DND-41 (cell line): ENCODE measurements at regions not wholly inside any gene's neighbourhood (a gene's known extent, or its start where the extent isn't known, plus 50 kb on each side); places are given as distances from the start of the nearest gene placed in this dataset.

Experiments
- ATAC-seq: fragments of 200-7000 bp; cut with Tn5 transposase; 3 replicates; pipeline ENCODE4 v1.9.1; 2021; ENCODE audit warnings: low read depth; ENCODE audit not compliant: insufficient read depth
- DNase-seq: peaks from one replicate; pipeline ENCODE4 v3.0.0-alpha.2; 2020
- H2AFZ ChIP-seq: 2 replicates; pipeline ENCODE4 v1.6.0; 2012; ENCODE audit warnings: low read depth, low read length
- H3K27ac ChIP-seq: 2 replicates; pipeline ENCODE4 v1.5.1; 2012; ENCODE audit warnings: low read length, inconsistent platforms
- H3K27me3 ChIP-seq: fragments of 200-600 bp; sonication (generic); 2 replicates; pipeline ENCODE4 v1.6.0; 2012; ENCODE audit warnings: low read length, mild to moderate bottlenecking, inconsistent platforms; ENCODE audit not compliant: insufficient read depth, poor library complexity
- H3K36me3 ChIP-seq: 2 replicates; pipeline ENCODE4 v1.5.1; 2012; ENCODE audit warnings: low read length, inconsistent platforms; ENCODE audit not compliant: insufficient read depth
- H3K4me1 ChIP-seq: 2 replicates; pipeline ENCODE4 v1.5.1; 2012; ENCODE audit warnings: mild to moderate bottlenecking, low read length; ENCODE audit not compliant: insufficient read depth
- H3K4me2 ChIP-seq: 2 replicates; pipeline ENCODE4 v1.6.0; 2012; ENCODE audit warnings: mild to moderate bottlenecking, moderate library complexity, low read length, inconsistent platforms; ENCODE audit not compliant: insufficient read depth
- H3K4me3 ChIP-seq, 2 experiments: fragments of 200-600 bp in 1 of 2; shearing (Covaris generic) in 1 of 2; 2 replicates each; pipeline ENCODE4 v1.5.1; 2012 to 2016; ENCODE audit warnings: inconsistent platforms in 2 of 2, low read length in 2 of 2, mild to moderate bottlenecking in 2 of 2, low read depth in 1 of 2, moderate library complexity in 1 of 2
- H3K79me2 ChIP-seq: 2 replicates; pipeline ENCODE4 v1.6.0; 2012; ENCODE audit warnings: low read length, inconsistent platforms; ENCODE audit not compliant: insufficient read depth
- H3K9ac ChIP-seq: 2 replicates; pipeline ENCODE4 v1.6.0; 2012; ENCODE audit warnings: low read depth, mild to moderate bottlenecking, inconsistent platforms, low read length, moderate library complexity
- H3K9me3 ChIP-seq: 2 replicates; pipeline ENCODE4 v1.5.1; 2012; ENCODE audit warnings: low read length, moderate library complexity, mild to moderate bottlenecking, inconsistent platforms; ENCODE audit not compliant: insufficient read depth, severe bottlenecking
- H4K20me1 ChIP-seq: 2 replicates; pipeline ENCODE4 v1.6.0; 2012; ENCODE audit warnings: low read length; ENCODE audit not compliant: insufficient read depth
- CTCF ChIP-seq: IDR thresholded peaks from 2 replicates; pipeline ENCODE4 v1.5.1; 2012; ENCODE audit warnings: borderline replicate concordance, low read length, moderate library complexity, mild to moderate bottlenecking; ENCODE audit not compliant: poor library complexity, severe bottlenecking; ENCODE audit errors: extremely low read depth
- EZH2 ChIP-seq: IDR thresholded peaks from 3 replicates; pipeline ENCODE4 v1.6.1; 2012; ENCODE audit warnings: borderline replicate concordance, low read depth, mild to moderate bottlenecking, moderate library complexity, low read length, inconsistent platforms; ENCODE audit not compliant: severe bottlenecking

GRCh38 chr9:87118594-87118993 lies 171.3 kb upstream of the GAS1 start:
- TF ChIP-seq CTCF (no peak), EZH2 (no peak)
- H3K9me3 ChIP-seq: no peaks in the 10 kb centered on the region
- ATAC-seq (no peak), DNase-seq (no peak)
- H4K20me1 ChIP-seq: no peaks in the 10 kb centered on the region
- no peaks in the 10 kb centered on the region for H3K36me3 ChIP-seq
- no peaks in the 10 kb centered on the region for H3K4me1 ChIP-seq
- no peak overlapping the region for H3K9ac ChIP-seq
- no peaks in the 10 kb centered on the region for H3K79me2 ChIP-seq
- H2AFZ ChIP-seq: no peak overlapping the region
- H3K27ac ChIP-seq: no peak overlapping the region
- H3K4me3 ChIP-seq: no peak overlapping the region
- H3K4me2 ChIP-seq: no peak overlapping the region
- no peaks in the 10 kb centered on the region for H3K27me3 ChIP-seq

- Histone ChIP-seq H3K9me3 (no peaks in the 10 kb centered on the region), H3K36me3 (no peaks in the 10 kb centered on the region), H3K79me2 (no peaks in the 10 kb centered on the region), H3K9ac (no peak overlapping the region), H3K4me2 (no peak overlapping the region), H3K4me3 (no peak overlapping the region), H4K20me1 (no peaks in the 10 kb centered on the region), H3K27me3 (no peaks in the 10 kb centered on the region), H3K4me1 (no peaks in the 10 kb centered on the region), H2AFZ (no peak overlapping the region), H3K27ac (no peak overlapping the region)
- TF ChIP-seq CTCF (no peak), EZH2 (no peak)
- DNase-seq (no peak), ATAC-seq (no peak)
These were observed 172.1 kb upstream of the GAS1 start for GRCh38 chr9:87119328-87119881.

- Histone ChIP-seq H3K79me2 (no peaks in the 10 kb centered on the region), H3K4me1 (no peaks in the 10 kb centered on the region), H3K27ac (no peak overlapping the region), H3K36me3 (no peaks in the 10 kb centered on the region), H3K9ac (no peak overlapping the region), H2AFZ (no peak overlapping the region), H3K4me3 (no peak overlapping the region), H3K9me3 (no peaks in the 10 kb centered on the region), H4K20me1 (no peaks in the 10 kb centered on the region), H3K27me3 (no peaks in the 10 kb centered on the region), H3K4me2 (no peak overlapping the region)
- no peak for DNase-seq
- TF ChIP-seq CTCF (no peak), EZH2 (no peak)
- no peak for ATAC-seq
These were observed 173.3 kb upstream of the GAS1 start for GRCh38 chr9:87120610-87121009.
